SK-N-SH (cell line): ENCODE measurements at regions not wholly inside any gene's neighbourhood (a gene's known extent, or its start where the extent isn't known, plus 50 kb on each side); places are given as distances from the start of the nearest gene placed in this dataset.

Experiments
- CTCF ChIA-PET: fragments of 300-600, 350-600 bp; formaldehyde crosslinking; extraction: SDS; loops from one replicate; lab custom pipeline; 2021; lab: Yijun Ruan, JAX
- POLR2A ChIA-PET: fragments of 350-600 bp; sonication (Branson Sonifier 250); formaldehyde crosslinking; extraction: SDS; loops from one replicate; lab custom pipeline; 2020; ENCODE audit warnings: antibody characterized with exemption, inconsistent platforms; lab: Yijun Ruan, JAX
- DNase-seq: peaks from one replicate; pipeline ENCODE4 v3.0.0; 2012
- H2AFZ ChIP-seq: fragments of 200-600 bp; sonication (generic); 2 replicates; pipeline ENCODE4 v1.8.1; 2016; ENCODE audit warnings: antibody characterized with exemption, mild to moderate bottlenecking, low read depth
- H3F3A ChIP-seq: fragments of 200-600 bp; sonication (generic); replicated peaks from 2 replicates; pipeline ENCODE3; 2016; ENCODE audit warnings: antibody characterized with exemption, mild to moderate bottlenecking; ENCODE audit not compliant: insufficient read depth
- H3K27ac ChIP-seq, 2 experiments: fragments of 200-500 bp in 1 of 2; fragments of 200-600 bp in 1 of 2; sonication (Bioruptor generic) in 1 of 2; sonication (generic), shearing (Covaris generic) in 1 of 2; 2 replicates each; pipeline versions ENCODE4 v1.5.1 to v1.6.1; 2014 to 2016; ENCODE audit warnings: low read depth in 2 of 2, inconsistent platforms in 1 of 2, low read length in 1 of 2, mild to moderate bottlenecking in 1 of 2, mixed read lengths in 1 of 2
- H3K27me3 ChIP-seq: fragments of 200-600 bp; sonication (generic), shearing (Covaris generic); 2 replicates; pipeline ENCODE4 v1.6.1; 2016; ENCODE audit warnings: mixed run types; ENCODE audit not compliant: insufficient read depth
- H3K36me3 ChIP-seq, 2 experiments: fragments of 200-500 bp in 1 of 2; fragments of 200-600 bp in 1 of 2; sonication (Bioruptor generic) in 1 of 2; sonication (generic) in 1 of 2; replicated peaks in 1 of 2; 2 replicates each; pipeline versions ENCODE3 to v1.5.1; 2014 to 2016; ENCODE audit warnings: low read length in 1 of 2, mild to moderate bottlenecking in 1 of 2; ENCODE audit not compliant: insufficient read depth in 2 of 2, control insufficient read depth in 1 of 2
- H3K4me1 ChIP-seq, 2 experiments: fragments of 200-500 bp in 1 of 2; fragments of 200-600 bp in 1 of 2; sonication (Bioruptor generic) in 1 of 2; sonication (generic), shearing (Covaris generic) in 1 of 2; 2 replicates each; pipeline versions ENCODE4 v1.5.1 to v1.6.1; 2014 to 2016; ENCODE audit warnings: low read depth in 1 of 2, low read length in 1 of 2, mixed run types in 1 of 2; ENCODE audit not compliant: insufficient read depth in 2 of 2, control insufficient read depth in 1 of 2
- H3K4me2 ChIP-seq: fragments of 200-600 bp; sonication (generic), shearing (Covaris generic); 2 replicates; pipeline ENCODE4 v1.6.1; 2017; ENCODE audit warnings: mixed run types
- H3K4me3 ChIP-seq, 2 experiments: fragments of 200-500 bp in 1 of 2; fragments of 200-600 bp in 1 of 2; sonication (Bioruptor generic) in 1 of 2; sonication (generic), shearing (Covaris generic) in 1 of 2; 2 replicates each; pipeline versions ENCODE4 v1.5.1 to v1.8.1; 2014 to 2016; ENCODE audit warnings: low read depth in 2 of 2, inconsistent platforms in 1 of 2, low read length in 1 of 2, mild to moderate bottlenecking in 1 of 2, mixed read lengths in 1 of 2, moderate library complexity in 1 of 2
- H3K79me2 ChIP-seq: fragments of 200-600 bp; sonication (generic); 2 replicates; pipeline ENCODE4 v1.8.1; 2017; ENCODE audit warnings: mild to moderate bottlenecking; ENCODE audit not compliant: insufficient read depth
- H3K9ac ChIP-seq: fragments of 200-600 bp; sonication (generic); 2 replicates; pipeline ENCODE4 v1.6.1; 2017; ENCODE audit warnings: mixed run types
- H3K9me2 ChIP-seq: fragments of 200-600 bp; sonication (generic); 2 replicates; pipeline ENCODE4 v1.6.1; 2017; ENCODE audit warnings: mixed run types
- H3K9me3 ChIP-seq: fragments of 200-600 bp; sonication (generic); 2 replicates; pipeline ENCODE4 v1.6.1; 2017; ENCODE audit warnings: mixed run types, mild to moderate bottlenecking, moderate library complexity
- H4K20me1 ChIP-seq: fragments of 200-600 bp; sonication (generic); 2 replicates; pipeline ENCODE4 v1.6.1; 2017; ENCODE audit warnings: mild to moderate bottlenecking, mixed run types; ENCODE audit not compliant: insufficient read depth
- CHD2 ChIP-seq: fragments of 150-350 bp; IDR thresholded peaks from 2 replicates; pipeline ENCODE4 v1.6.1; 2018; ENCODE audit warnings: low read length; ENCODE audit not compliant: partially characterized antibody
- ELF1 ChIP-seq: IDR thresholded peaks from 2 replicates; pipeline ENCODE4 v1.4.0; 2012
- FOSL2 ChIP-seq: IDR thresholded peaks from 2 replicates; pipeline ENCODE4 v1.4.0; 2012; ENCODE audit warnings: low read depth, mild to moderate bottlenecking, moderate library complexity, borderline replicate concordance
- GATA2 ChIP-seq: sonication (generic); formaldehyde crosslinking; IDR thresholded peaks from 2 replicates; pipeline ENCODE4 v1.5.0; 2020; ENCODE audit warnings: mild to moderate bottlenecking, missing genetic modification reagents
- MAX ChIP-seq: IDR thresholded peaks from 2 replicates; pipeline ENCODE4 v1.4.0; 2012; ENCODE audit warnings: low read depth
- NRF1 ChIP-seq: IDR thresholded peaks from 2 replicates; pipeline ENCODE4 v1.6.1; 2012; ENCODE audit warnings: low read depth, mild to moderate bottlenecking, low read length
- PBX3 ChIP-seq: IDR thresholded peaks from 2 replicates; pipeline ENCODE4; 2012
- SMC3 ChIP-seq: IDR thresholded peaks from 2 replicates; pipeline ENCODE4 v1.6.1; 2012; ENCODE audit warnings: low read depth, low read length, improper control_type of control experiment
- TEAD4 ChIP-seq: IDR thresholded peaks from 2 replicates; pipeline ENCODE4 v1.4.0; 2012; ENCODE audit warnings: mild to moderate bottlenecking, borderline replicate concordance; ENCODE audit not compliant: insufficient read depth
- WGBS: methylation state at CpG from one replicate; pipeline ENCODE4 v1.1.6; 2017; ENCODE audit warnings: low lambda C conversion rate; 5-methylcytosine and 5-hydroxymethylcytosine counted together

- no peaks in the 10 kb centered on the region for H3K9me2 ChIP-seq
- ChIA-PET CTCF (interaction anchor here (1.1 kb wide), 1 partner anchor 43 kb away, joined by 4 read pairs; no protein-coding TSS in a partner anchor), POLR2A (no interaction called here)
- H3K4me2 ChIP-seq, result no peak overlapping the region
- no peak overlapping the region for H2AFZ ChIP-seq
- 77% methylated on average over 15 of the region's 24 CpGs for WGBS
- H3K27me3 ChIP-seq, result no peaks in the 10 kb centered on the region
- TF ChIP-seq CHD2, result no peak
- no peaks in the 10 kb centered on the region for H3K79me2 ChIP-seq
- H3K4me1 ChIP-seq, result no peaks in the 10 kb centered on the region; a peak in 1 of 4 replicates
- H4K20me1 ChIP-seq, result no peaks in the 10 kb centered on the region
- no peak overlapping the region for H3K4me3 ChIP-seq
- H3F3A ChIP-seq, result no peaks in the 10 kb centered on the region
- no peaks in the 10 kb centered on the region for H3K9me3 ChIP-seq
- no peaks in the 10 kb centered on the region for H3K36me3 ChIP-seq
- no peak overlapping the region for H3K27ac ChIP-seq
- H3K9ac ChIP-seq, result no peak overlapping the region
- no peak for DNase-seq
Observed at GRCh38 chr21:39082656-39083376, 100.4 kb downstream of the PSMG1 start.

- H3K4me3 ChIP-seq, result no peak overlapping the region
- no peak overlapping the region for H2AFZ ChIP-seq
- 76% methylated on average over 5 of the region's 5 CpGs for WGBS
- H3K9ac ChIP-seq, result no peak overlapping the region
- no peaks in the 10 kb centered on the region for H4K20me1 ChIP-seq
- H3K27ac ChIP-seq, result no peak overlapping the region
- DNase-seq, result no peak
- no peaks in the 10 kb centered on the region for H3K9me2 ChIP-seq
- no peaks in the 10 kb centered on the region for H3K36me3 ChIP-seq
- CTCF ChIA-PET, result no interaction called here
- TF ChIP-seq PBX3, result no peak
- TF ChIP-seq GATA2 (CRISPR knock-in tag), result no peak
- TF ChIP-seq SMC3, result no peak
- TF ChIP-seq ELF1, result no peak
- TF ChIP-seq FOSL2, result no peak
- no peak for TF ChIP-seq MAX
- no peak for TF ChIP-seq NRF1
- H3K4me2 ChIP-seq, result no peak overlapping the region
- no peaks in the 10 kb centered on the region for H3K9me3 ChIP-seq
- H3K27me3 ChIP-seq, result no peaks in the 10 kb centered on the region
- H3K4me1 ChIP-seq, result no peaks in the 10 kb centered on the region; a peak in 1 of 4 replicates
- no peaks in the 10 kb centered on the region for H3F3A ChIP-seq
- POLR2A ChIA-PET, result no interaction called here
- H3K79me2 ChIP-seq, result no peaks in the 10 kb centered on the region
Observed at GRCh38 chr21:39080366-39080765, 102.9 kb downstream of the PSMG1 start.

GRCh38 chr21:39079617-39080016 lies 103.6 kb downstream of the PSMG1 start:
- Histone ChIP-seq H3K9me2 (no peaks in the 10 kb centered on the region), H3K4me2 (no peak overlapping the region), H3K27me3 (no peaks in the 10 kb centered on the region), H2AFZ (no peak overlapping the region), H3K79me2 (no peaks in the 10 kb centered on the region), H3K36me3 (no peaks in the 10 kb centered on the region), H4K20me1 (no peaks in the 10 kb centered on the region), H3K9ac (no peak overlapping the region), H3F3A (no peaks in the 10 kb centered on the region), H3K27ac (no peak overlapping the region), H3K4me1 (no peaks in the 10 kb centered on the region; a peak in 1 of 4 replicates), H3K9me3 (no peaks in the 10 kb centered on the region), H3K4me3 (no peak overlapping the region)
- WGBS, result 84% methylated on average over 15 of the region's 15 CpGs
- DNase-seq, result no peak
- no peak for TF ChIP-seq TEAD4
- ChIA-PET POLR2A (no interaction called here), CTCF (no interaction called here)
